SK-N-MC (cell line): ENCODE measurements at regions not wholly inside any gene's neighbourhood (a gene's known extent, or its start where the extent isn't known, plus 50 kb on each side); places are given as distances from the start of the nearest gene placed in this dataset.
A peak's percentile ranks its signal among the peaks of the same experiment; 100 is the strongest.

Source experiments
- EZH2 ChIP-seq: fragments of 200-600 bp; sonication (generic); IDR thresholded peaks from one replicate; pipeline ENCODE4 v1.6.1; 2017; ENCODE audit warnings: antibody characterized with exemption
- FOXP2 ChIP-seq: optimal IDR thresholded peaks from 2 replicates; pipeline ENCODE3; 2011; ENCODE audit warnings: mild to moderate bottlenecking, moderate library complexity; ENCODE audit not compliant: insufficient read depth; ENCODE audit errors: extremely low read length, control extremely low read depth
- POLR2AphosphoS5 ChIP-seq: IDR thresholded peaks from 2 replicates; pipeline ENCODE4 v1.6.1; 2012; ENCODE audit warnings: mild to moderate bottlenecking, low read depth, low read length, borderline replicate concordance

GRCh38 chr7:18425838-18426445 is 69.6 kb upstream of the HDAC9 start:
- TF ChIP-seq EZH2 (no peak), POLR2AphosphoS5 (peak; percentile 19; the same call in 1 of the 2 replicates), FOXP2 (no peak)
